ENCODE measurements at regions not wholly inside any gene's neighbourhood (a gene's known extent, or its start where the extent isn't known, plus 50 kb on each side); places are given as distances from the start of the nearest gene placed in this dataset.
"Not testable (repeated sequence)": the region's sequence is repeated elsewhere in the genome, so short reads cannot be mapped to it uniquely, and the experiment has no call there.

GRCh38 chr17:34471278-34471677 lies 108.1 kb upstream of the TMEM132E start:
- not testable (repeated sequence) for TF ChIP-seq RAD21 (CRISPR knock-in tag; conservative IDR thresholded peaks at IDR 0.05 in 1 of 2, IDR thresholded peaks at IDR 0.05 in 1 of 2); CCAR2 (IDR thresholded peaks at IDR 0.05; ENCODE audit: low read depth, low read length); SMAD2 (IDR thresholded peaks at IDR 0.05; ENCODE audit: low read depth, low read length); ZNF239 (CRISPR knock-in tag; IDR thresholded peaks at IDR 0.05); ZBTB12 (CRISPR knock-in tag; IDR thresholded peaks at IDR 0.05); FOXA1 (IDR thresholded peaks at IDR 0.05; ENCODE audit: borderline replicate concordance)
- TF ChIP-seq, protein P1, sequence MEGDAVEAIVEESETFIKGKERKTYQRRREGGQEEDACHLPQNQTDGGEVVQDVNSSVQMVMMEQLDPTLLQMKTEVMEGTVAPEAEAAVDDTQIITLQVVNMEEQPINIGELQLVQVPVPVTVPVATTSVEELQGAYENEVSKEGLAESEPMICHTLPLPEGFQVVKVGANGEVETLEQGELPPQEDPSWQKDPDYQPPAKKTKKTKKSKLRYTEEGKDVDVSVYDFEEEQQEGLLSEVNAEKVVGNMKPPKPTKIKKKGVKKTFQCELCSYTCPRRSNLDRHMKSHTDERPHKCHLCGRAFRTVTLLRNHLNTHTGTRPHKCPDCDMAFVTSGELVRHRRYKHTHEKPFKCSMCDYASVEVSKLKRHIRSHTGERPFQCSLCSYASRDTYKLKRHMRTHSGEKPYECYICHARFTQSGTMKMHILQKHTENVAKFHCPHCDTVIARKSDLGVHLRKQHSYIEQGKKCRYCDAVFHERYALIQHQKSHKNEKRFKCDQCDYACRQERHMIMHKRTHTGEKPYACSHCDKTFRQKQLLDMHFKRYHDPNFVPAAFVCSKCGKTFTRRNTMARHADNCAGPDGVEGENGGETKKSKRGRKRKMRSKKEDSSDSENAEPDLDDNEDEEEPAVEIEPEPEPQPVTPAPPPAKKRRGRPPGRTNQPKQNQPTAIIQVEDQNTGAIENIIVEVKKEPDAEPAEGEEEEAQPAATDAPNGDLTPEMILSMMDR (IDR thresholded peaks at IDR 0.05 in 2 of 3, conservative IDR thresholded peaks at IDR 0.05 in 1 of 3; ENCODE audit: insufficient read depth in 2 of 3, low read depth in 1 of 3, low read length in 3 of 3): not testable (repeated sequence)
